ENCODE measurements at regions not wholly inside any gene's neighbourhood (a gene's known extent, or its start where the extent isn't known, plus 50 kb on each side); places are given as distances from the start of the nearest gene placed in this dataset.

DNA sequence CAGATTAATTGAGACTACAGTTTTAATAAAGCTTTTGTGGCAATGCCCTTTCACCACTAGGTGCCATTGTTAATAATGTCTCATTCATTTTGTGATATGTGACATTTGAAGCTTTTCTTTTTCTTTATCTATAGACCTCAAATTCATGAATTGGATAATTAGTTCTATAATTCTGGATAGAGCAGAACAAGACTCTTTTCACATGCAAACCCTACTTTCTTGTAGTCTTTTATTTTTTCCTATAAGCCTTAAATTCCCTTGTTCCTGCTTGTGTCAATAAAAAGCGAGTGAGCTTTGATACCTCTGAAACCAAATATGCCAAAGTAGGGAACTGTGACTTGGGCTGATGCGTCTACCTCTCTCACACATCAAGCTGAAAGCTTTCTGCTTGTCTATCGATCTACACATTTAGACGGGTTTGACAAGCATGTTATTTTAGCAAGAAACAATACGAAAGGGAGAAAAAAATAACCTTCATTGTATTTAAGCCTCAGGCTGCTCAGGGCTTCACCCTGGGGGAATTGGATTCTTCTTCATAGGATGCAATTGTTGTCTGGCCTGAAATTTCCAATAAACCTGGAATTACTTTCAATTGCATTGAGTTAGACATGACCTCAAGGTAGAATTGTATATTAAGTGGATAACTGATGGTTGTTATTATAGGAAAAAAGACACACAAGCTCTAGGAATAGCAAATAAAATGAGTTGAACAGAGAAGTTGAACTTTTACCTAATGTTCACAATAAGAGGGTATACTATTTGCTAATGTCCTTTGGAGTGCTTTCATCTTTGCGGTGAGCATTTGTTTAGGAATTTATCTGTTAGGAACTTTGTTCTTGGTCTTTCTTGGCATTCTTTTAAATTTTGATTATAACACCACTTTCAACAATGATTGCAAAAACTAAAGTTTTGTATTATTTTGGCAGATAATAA lies 1150.2 kb upstream of the PCDH9 start:
- TF ChIP-seq, protein P1, sequence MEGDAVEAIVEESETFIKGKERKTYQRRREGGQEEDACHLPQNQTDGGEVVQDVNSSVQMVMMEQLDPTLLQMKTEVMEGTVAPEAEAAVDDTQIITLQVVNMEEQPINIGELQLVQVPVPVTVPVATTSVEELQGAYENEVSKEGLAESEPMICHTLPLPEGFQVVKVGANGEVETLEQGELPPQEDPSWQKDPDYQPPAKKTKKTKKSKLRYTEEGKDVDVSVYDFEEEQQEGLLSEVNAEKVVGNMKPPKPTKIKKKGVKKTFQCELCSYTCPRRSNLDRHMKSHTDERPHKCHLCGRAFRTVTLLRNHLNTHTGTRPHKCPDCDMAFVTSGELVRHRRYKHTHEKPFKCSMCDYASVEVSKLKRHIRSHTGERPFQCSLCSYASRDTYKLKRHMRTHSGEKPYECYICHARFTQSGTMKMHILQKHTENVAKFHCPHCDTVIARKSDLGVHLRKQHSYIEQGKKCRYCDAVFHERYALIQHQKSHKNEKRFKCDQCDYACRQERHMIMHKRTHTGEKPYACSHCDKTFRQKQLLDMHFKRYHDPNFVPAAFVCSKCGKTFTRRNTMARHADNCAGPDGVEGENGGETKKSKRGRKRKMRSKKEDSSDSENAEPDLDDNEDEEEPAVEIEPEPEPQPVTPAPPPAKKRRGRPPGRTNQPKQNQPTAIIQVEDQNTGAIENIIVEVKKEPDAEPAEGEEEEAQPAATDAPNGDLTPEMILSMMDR (conservative IDR thresholded peaks at IDR 0.05; ENCODE audit: low read depth, low read length): no peak
- TF ChIP-seq EZH2 (IDR thresholded peaks at IDR 0.05; ENCODE audit: borderline replicate concordance, low read depth, low read length, poor library complexity, severe bottlenecking): no peak

Measured in A673 (cell line).